IMR-90 (cell line): ENCODE measurements at regions not wholly inside any gene's neighbourhood (a gene's known extent, or its start where the extent isn't known, plus 50 kb on each side); places are given as distances from the start of the nearest gene placed in this dataset.

Experiments
- ATAC-seq: fragments of 200-7000 bp; cut with Tn5 transposase; 2 replicates; pipeline ENCODE4 v1.9.1; 2020; ENCODE audit warnings: low read depth, mild to moderate bottlenecking, moderate library complexity
- BruUV-seq: library from RNA; stranded (reverse); fragments of 400-500 nt; replicated peaks from 2 replicates; lab custom pipeline; 2021; lab: Mats Ljungman, UMichigan
- CTCF ChIA-PET: fragments of 300-600 bp; formaldehyde crosslinking; extraction: SDS; loops from one replicate; lab custom pipeline; 2021; ENCODE audit warnings: antibody characterized with exemption; lab: Yijun Ruan, JAX
- POLR2A ChIA-PET: fragments of 300-600 bp; sonication (Branson Sonifier 250); formaldehyde crosslinking; loops from one replicate; lab custom pipeline; 2022; ENCODE audit warnings: antibody characterized with exemption; ENCODE audit not compliant: unreplicated experiment; lab: Charles Lee
- DNase-seq: peaks from one replicate; pipeline ENCODE4 v3.0.0; 2013
- H2AFZ ChIP-seq: replicated peaks from 2 replicates; pipeline ENCODE3; 2013; ENCODE audit warnings: low read length, mild to moderate bottlenecking; ENCODE audit not compliant: poor library complexity
- H2AK5ac ChIP-seq: 2 replicates; pipeline ENCODE4 v1.6.1; 2013; ENCODE audit warnings: low read depth, low read length, inconsistent platforms
- H2AK9ac ChIP-seq: replicated peaks from 2 replicates; pipeline ENCODE3; 2013; ENCODE audit warnings: mild to moderate bottlenecking, low read depth, low read length, moderate library complexity; ENCODE audit not compliant: poor library complexity
- H2BK120ac ChIP-seq: 2 replicates; pipeline ENCODE4 v1.6.1; 2013; ENCODE audit warnings: low read depth, low read length, inconsistent platforms
- H2BK15ac ChIP-seq: 3 replicates; pipeline ENCODE4 v1.6.1; 2013; ENCODE audit warnings: low read depth, low read length, inconsistent platforms
- H2BK20ac ChIP-seq: 2 replicates; pipeline ENCODE4 v1.6.1; 2013; ENCODE audit warnings: low read depth, mild to moderate bottlenecking, inconsistent platforms, low read length, moderate library complexity
- H2BK5ac ChIP-seq: 2 replicates; pipeline ENCODE4 v1.6.1; 2013; ENCODE audit warnings: mild to moderate bottlenecking, low read depth, low read length, inconsistent platforms; ENCODE audit not compliant: poor library complexity, severe bottlenecking
- H3K14ac ChIP-seq: replicated peaks from 2 replicates; pipeline ENCODE4 v1.6.1; 2013; ENCODE audit warnings: low read depth, low read length, inconsistent platforms
- H3K18ac ChIP-seq: 2 replicates; pipeline ENCODE4 v1.6.1; 2013; ENCODE audit warnings: low read depth, low read length, control low read depth
- H3K23ac ChIP-seq: 2 replicates; pipeline ENCODE4 v1.6.1; 2013; ENCODE audit warnings: low read depth, low read length, inconsistent platforms
- H3K27ac ChIP-seq: 2 replicates; pipeline ENCODE4 v1.5.1; 2013; ENCODE audit warnings: mild to moderate bottlenecking, control low read depth, low read length; ENCODE audit not compliant: insufficient read depth
- H3K27me3 ChIP-seq: 2 replicates; pipeline ENCODE4 v1.6.1; 2013; ENCODE audit warnings: low read length; ENCODE audit not compliant: control insufficient read depth, insufficient read depth
- H3K36me3 ChIP-seq: 2 replicates; pipeline ENCODE4 v1.6.1; 2013; ENCODE audit warnings: low read length, mixed read lengths; ENCODE audit not compliant: control insufficient read depth, insufficient read depth
- H3K4ac ChIP-seq: 2 replicates; pipeline ENCODE4 v1.6.1; 2013; ENCODE audit warnings: low read depth, low read length, inconsistent platforms
- H3K4me1 ChIP-seq: 2 replicates; pipeline ENCODE4 v1.6.1; 2013; ENCODE audit warnings: low read length, mixed read lengths; ENCODE audit not compliant: control insufficient read depth, insufficient read depth
- H3K4me2 ChIP-seq: 2 replicates; pipeline ENCODE4 v1.6.1; 2013; ENCODE audit warnings: low read depth, mild to moderate bottlenecking, control low read depth, low read length, moderate library complexity
- H3K4me3 ChIP-seq: 2 replicates; pipeline ENCODE4 v1.5.1; 2013; ENCODE audit warnings: low read depth, mild to moderate bottlenecking, control low read depth, low read length, moderate library complexity; ENCODE audit not compliant: insufficient read depth
- H3K56ac ChIP-seq: 2 replicates; pipeline ENCODE4 v1.6.1; 2013; ENCODE audit warnings: low read length, inconsistent platforms; ENCODE audit not compliant: insufficient read depth; ENCODE audit errors: extremely low read depth
- H3K79me1 ChIP-seq, 2 experiments: 2 replicates each; pipeline ENCODE4 v1.6.1; 2013; ENCODE audit warnings: low read length in 2 of 2, inconsistent platforms in 1 of 2, low read depth in 1 of 2
- H3K9ac ChIP-seq: 2 replicates; pipeline ENCODE4 v1.6.1; 2013; ENCODE audit warnings: low read depth, low read length, control low read depth
- H3K9me1 ChIP-seq: 2 replicates; pipeline ENCODE4 v1.6.1; 2013; ENCODE audit warnings: low read length, inconsistent platforms; ENCODE audit not compliant: insufficient read depth
- H3K9me3 ChIP-seq: 2 replicates; pipeline ENCODE4 v1.6.1; 2013; ENCODE audit warnings: low read length; ENCODE audit not compliant: control insufficient read depth, insufficient read depth
- H4K20me1 ChIP-seq: 2 replicates; pipeline ENCODE4 v1.6.1; 2013; ENCODE audit warnings: low read length, inconsistent platforms; ENCODE audit not compliant: insufficient read depth
- H4K5ac ChIP-seq: 2 replicates; pipeline ENCODE4 v1.6.1; 2013; ENCODE audit warnings: mild to moderate bottlenecking, low read depth, low read length, control low read depth
- H4K8ac ChIP-seq, 2 experiments: 2 replicates each; pipeline ENCODE4 v1.6.1; 2013; ENCODE audit warnings: low read depth in 2 of 2, low read length in 2 of 2, control low read depth in 1 of 2, inconsistent platforms in 1 of 2
- H4K91ac ChIP-seq: 2 replicates; pipeline ENCODE4 v1.6.1; 2013; ENCODE audit warnings: low read depth, low read length, inconsistent platforms; ENCODE audit not compliant: insufficient read depth
- CEBPB ChIP-seq: IDR thresholded peaks from 2 replicates; pipeline ENCODE4 v1.6.1; 2012; ENCODE audit warnings: low read depth, low read length, improper control_type of control experiment
- CTCF ChIP-seq: conservative IDR thresholded peaks from 2 replicates; pipeline ENCODE4 v1.5.1; 2012; ENCODE audit warnings: mild to moderate bottlenecking, low read depth, low read length, improper control_type of control experiment
- MAFK ChIP-seq: IDR thresholded peaks from 2 replicates; pipeline ENCODE4 v1.6.1; 2012; ENCODE audit warnings: low read depth, low read length, improper control_type of control experiment
- MXI1 ChIP-seq: IDR thresholded peaks from 2 replicates; pipeline ENCODE4 v1.6.1; 2012; ENCODE audit warnings: low read depth, mild to moderate bottlenecking, low read length, moderate library complexity, borderline replicate concordance
- NFE2L2 ChIP-seq: fragments of 150-350 bp; IDR thresholded peaks from 2 replicates; pipeline ENCODE4 v1.6.1; 2016; ENCODE audit warnings: low read depth, mild to moderate bottlenecking, low read length
- POLR2A ChIP-seq: IDR thresholded peaks from 2 replicates; pipeline ENCODE4 v1.6.1; 2012; ENCODE audit warnings: mild to moderate bottlenecking, low read depth, low read length
- RAD21 ChIP-seq: IDR thresholded peaks from 2 replicates; pipeline ENCODE4 v1.6.1; 2012; ENCODE audit warnings: low read length, improper control_type of control experiment
- RCOR1 ChIP-seq: IDR thresholded peaks from 2 replicates; pipeline ENCODE4 v1.6.1; 2012; ENCODE audit warnings: mild to moderate bottlenecking, low read length, improper control_type of control experiment; ENCODE audit not compliant: insufficient replicate concordance
- RFX5 ChIP-seq: IDR thresholded peaks from 2 replicates; pipeline ENCODE4 v1.8.0; 2012; ENCODE audit warnings: low read depth, mild to moderate bottlenecking, low read length, moderate library complexity
- SMC3 ChIP-seq: fragments of 150-350 bp; IDR thresholded peaks from 2 replicates; pipeline ENCODE4 v1.6.1; 2016; ENCODE audit warnings: low read depth, mild to moderate bottlenecking, antibody characterized with exemption, low read length, moderate library complexity
- USF2 ChIP-seq: fragments of 150-350 bp; IDR thresholded peaks from 2 replicates; pipeline ENCODE4 v1.6.1; 2017; ENCODE audit warnings: mild to moderate bottlenecking, antibody characterized with exemption, low read length, low read depth
- WGBS, 2 experiments: methylation state at CpG; one replicate each; pipeline versions ENCODE4 v1.1.5 to v1.1.7; 2013; ENCODE audit warnings: missing lambda C conversion rate in 2 of 2; ENCODE audit not compliant: insufficient read length in 1 of 2; ENCODE audit errors: extremely low coverage in 2 of 2; 5-methylcytosine and 5-hydroxymethylcytosine counted together
- dilution Hi-C: fragments of 300-500 bp; cut with HindIII; formaldehyde crosslinking; loops from one replicate; pipeline ENCODE4 v1.14.3; 2018; ENCODE audit warnings: low sequenced_read_pairs; ENCODE audit not compliant: unreplicated experiment
- in situ Hi-C: fragments of 300-500 bp; cut with MboI; formaldehyde crosslinking; loops from 3 replicates; pipeline ENCODE4 v1.14.3; 2019; ENCODE audit warnings: low sequenced_read_pairs, inconsistent platforms, mixed read lengths
- intact Hi-C: fragments of 100-400 bp; cut with micrococcal nuclease; formaldehyde crosslinking; loops from 2 replicates; pipeline ENCODE4 v1.10.0; 2022

- Histone ChIP-seq H2AK5ac (no peak overlapping the region), H2AK9ac (no peak overlapping the region), H3K4me2 (no peak overlapping the region), H3K9me3 (no peaks in the 10 kb centered on the region), H4K8ac (no peak overlapping the region), H2BK5ac (no peak overlapping the region), H3K27ac (no peak overlapping the region), H3K23ac (no peak overlapping the region), H3K9me1 (no peaks in the 10 kb centered on the region), H3K9ac (no peak overlapping the region), H4K5ac (no peak overlapping the region), H3K36me3 (no peaks in the 10 kb centered on the region), H3K4ac (no peak overlapping the region), H2BK120ac (no peak overlapping the region), H3K4me3 (no peak overlapping the region), H3K4me1 (no peaks in the 10 kb centered on the region), H2BK20ac (no peak overlapping the region), H3K56ac (no peak overlapping the region), H4K20me1 (no peaks in the 10 kb centered on the region), H3K18ac (no peak overlapping the region), H3K14ac (no peak overlapping the region), H2AFZ (no peak overlapping the region), H3K27me3 (no peaks in the 10 kb centered on the region), H2BK15ac (no peak overlapping the region), H4K91ac (no peak overlapping the region), H3K79me1 (no peaks in the 10 kb centered on the region)
- WGBS, 2 experiments, result no CpG with 5 or more reads among the region's 1 CpG
- ChIA-PET POLR2A (no interaction called here), CTCF (no interaction called here)
- in situ Hi-C loops (no loop called here), intact Hi-C loops (no loop called here), dilution Hi-C loops (no loop called here)
- TF ChIP-seq RFX5 (no peak), CEBPB (no peak), RCOR1 (no peak), POLR2A (no peak), NFE2L2 (no peak), CTCF (no peak), RAD21 (no peak), SMC3 (no peak), MXI1 (no peak), USF2 (no peak), MAFK (no peak)
- BruUV-seq, result no TSS peak
- DNase-seq (no peak), ATAC-seq (no peak)
Observed at GRCh38 chr11:87518266-87518665, 480.5 kb downstream of the TMEM135 start.
